HG03196 (cell line): ENCODE measurements at regions not wholly inside any gene's neighbourhood (a gene's known extent, or its start where the extent isn't known, plus 50 kb on each side); places are given as distances from the start of the nearest gene placed in this dataset.
"Not testable (repeated sequence)": the region's sequence is repeated elsewhere in the genome, so short reads cannot be mapped to it uniquely, and the experiment has no call there.

ENCODE experiments used
- ATAC-seq: cut with Tn5 transposase; IDR thresholded peaks from one replicate; pipeline ENCODE4 v1.9.1; 2021; ENCODE audit not compliant: unreplicated experiment

- ATAC-seq, result no peak
Measured at GRCh38 chr2:45120546-45120945, 111.3 kb upstream of the SIX2 start.

GRCh38 chr2:45119855-45120254 lies 110.6 kb upstream of the SIX2 start:
- ATAC-seq, result no peak

- ATAC-seq, result no peak
Measured at GRCh38 chr2:45119038-45119437, 109.8 kb upstream of the SIX2 start.

DNA sequence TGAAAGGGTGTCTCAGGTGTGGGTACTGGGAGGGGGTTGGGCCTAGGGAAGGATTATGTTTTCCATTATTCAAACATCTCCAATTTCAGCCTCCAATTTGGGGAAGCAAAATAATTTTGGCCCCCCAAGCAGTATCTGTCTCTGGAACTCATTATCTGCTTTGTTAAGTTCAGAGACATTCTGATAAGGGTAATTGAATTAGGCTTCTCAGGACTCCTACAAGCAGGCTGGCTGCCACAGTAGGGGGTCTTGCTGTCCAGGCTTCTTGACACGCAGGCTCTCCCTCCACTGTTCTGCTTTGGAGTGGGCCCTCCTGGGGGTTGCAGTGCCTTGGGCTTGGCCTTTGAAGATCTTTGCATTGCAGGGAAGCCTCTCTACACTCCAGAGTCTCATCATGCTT lies 108.1 kb upstream of the SIX2 start:
- no peak for ATAC-seq

GRCh38 chr2:45115181-45115580 lies 105.9 kb upstream of the SIX2 start:
- no peak for ATAC-seq

GRCh38 chr2:45114221-45114955 lies 105.1 kb upstream of the SIX2 start:
- ATAC-seq, result no peak

DNA sequence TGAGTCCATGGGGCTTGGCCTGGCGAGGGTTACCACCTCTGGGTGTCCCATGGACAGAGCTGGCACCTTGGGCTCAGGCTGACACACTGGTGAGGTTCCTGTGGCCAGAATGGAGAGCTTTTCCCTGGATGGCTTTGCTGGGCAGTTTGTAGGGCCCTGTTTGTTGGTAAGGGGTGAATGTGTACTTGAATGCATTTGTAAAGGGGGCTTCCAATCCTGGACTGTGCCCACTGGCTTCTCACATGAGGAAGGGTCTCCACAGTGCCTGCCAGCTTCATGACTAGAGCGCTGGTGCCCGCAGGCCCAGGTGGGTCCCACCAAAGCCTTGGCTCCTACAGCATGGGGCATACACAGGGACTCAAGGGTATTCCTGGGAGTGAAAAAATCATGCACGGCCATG lies 103.5 kb upstream of the SIX2 start:
- ATAC-seq, result no peak

- ATAC-seq, result no peak
Measured at GRCh38 chr2:45105050-45105582, 95.9 kb upstream of the SIX2 start.

DNA sequence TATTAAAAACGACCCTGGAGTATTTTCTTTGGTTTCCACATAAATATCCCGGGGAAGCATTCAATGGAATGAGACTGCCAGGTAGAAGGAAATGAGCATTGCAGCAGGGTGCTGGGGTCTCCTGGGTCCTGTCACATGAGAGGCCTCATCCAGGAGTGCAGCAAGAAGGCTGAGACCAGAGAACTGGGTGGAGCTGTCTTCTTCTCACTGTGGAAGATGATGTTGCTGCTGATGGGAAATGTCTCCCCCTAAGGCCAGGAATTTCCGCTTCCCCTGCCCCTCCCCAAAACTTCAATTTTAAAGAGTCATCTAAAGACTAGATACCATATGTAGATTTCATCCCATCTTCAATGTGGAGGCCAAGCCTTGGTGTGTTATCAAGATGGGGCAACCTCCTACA lies 95.2 kb upstream of the SIX2 start:
- no peak for ATAC-seq

- no peak for ATAC-seq
Measured at GRCh38 chr2:45103351-45104345, 94.4 kb upstream of the SIX2 start.

- no peak for ATAC-seq
Measured at GRCh38 chr2:45102579-45103117, 93.4 kb upstream of the SIX2 start.

DNA sequence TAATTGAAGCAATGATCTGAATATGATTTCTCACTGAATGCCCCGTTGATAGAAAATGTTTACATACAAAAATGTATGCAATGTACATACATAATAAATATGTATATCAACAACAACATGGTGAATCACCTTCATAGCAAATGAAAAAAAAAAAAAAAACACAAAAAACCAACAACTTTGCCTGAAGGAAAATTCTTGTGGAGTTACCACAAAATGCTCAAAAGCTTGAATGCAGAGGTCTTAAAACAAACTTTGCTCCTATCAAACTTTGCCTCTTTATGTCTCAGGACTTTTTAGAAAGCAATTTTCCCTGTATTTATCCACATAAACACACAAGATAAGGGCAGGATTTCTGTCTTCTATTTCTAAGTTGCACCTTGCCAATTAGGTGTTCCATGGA lies 92.9 kb upstream of the SIX2 start:
- ATAC-seq, result no peak

GRCh38 chr2:45096996-45097395 lies 87.7 kb upstream of the SIX2 start:
- ATAC-seq, result no peak

DNA sequence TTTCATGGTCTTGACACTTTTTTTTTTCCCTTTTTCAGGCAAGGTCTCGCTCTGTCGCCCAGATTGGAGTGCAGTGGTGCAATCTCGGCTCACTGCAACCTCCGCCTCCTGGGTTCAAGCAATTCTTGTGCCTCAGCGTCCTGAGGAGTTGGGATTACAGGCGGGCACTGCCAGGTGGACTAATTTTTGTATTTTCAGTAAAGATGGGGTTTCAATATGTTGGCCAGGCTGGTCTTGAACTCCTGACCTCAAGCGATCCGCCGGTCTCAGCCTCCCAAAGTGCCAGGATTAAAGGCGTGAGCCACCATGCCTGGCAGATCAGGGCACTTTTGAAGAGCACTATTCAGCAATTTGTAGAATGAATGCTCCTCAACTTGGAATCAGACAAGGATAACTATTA lies 86.8 kb upstream of the SIX2 start:
- ATAC-seq, result not testable (repeated sequence)

DNA sequence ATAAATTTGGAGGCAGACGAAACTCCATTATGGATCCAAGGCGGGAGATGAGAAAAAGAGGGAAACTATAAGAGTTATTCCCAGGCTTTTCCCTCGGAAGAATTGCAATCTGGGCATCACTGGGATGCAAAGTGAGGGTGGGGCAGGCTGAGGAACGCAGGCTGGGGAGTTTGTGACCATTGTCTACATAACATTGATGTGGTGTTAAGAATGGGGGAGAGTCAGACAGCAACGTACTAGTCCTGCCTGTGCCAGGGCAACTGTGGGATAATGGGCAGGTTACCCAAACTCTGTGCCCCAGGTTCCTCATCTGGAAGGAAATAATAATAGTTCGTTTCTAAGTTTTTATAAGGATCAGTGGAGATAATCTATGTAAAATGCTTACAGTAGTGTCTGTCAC lies 84.4 kb upstream of the SIX2 start:
- no peak for ATAC-seq

DNA sequence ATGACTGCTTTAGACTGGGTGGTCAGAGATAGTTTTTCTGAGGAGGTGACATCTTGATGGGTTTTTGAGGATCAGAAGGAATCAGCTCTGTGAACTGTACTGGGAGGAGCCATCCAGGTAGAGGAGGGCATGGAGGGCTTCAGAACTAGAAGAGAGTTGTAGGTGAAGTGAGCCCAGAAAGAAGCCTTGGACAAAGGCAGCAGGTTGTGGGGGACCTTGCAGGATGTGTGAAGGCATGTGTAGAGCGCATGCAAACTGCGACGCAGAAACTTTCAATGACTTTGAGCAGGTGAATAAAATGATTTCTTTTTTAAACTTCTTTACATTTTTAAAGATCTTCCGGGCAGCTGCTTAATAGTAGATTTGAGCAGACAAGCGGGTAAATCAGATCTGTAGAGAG lies 83.9 kb upstream of the SIX2 start:
- ATAC-seq, result no peak

DNA sequence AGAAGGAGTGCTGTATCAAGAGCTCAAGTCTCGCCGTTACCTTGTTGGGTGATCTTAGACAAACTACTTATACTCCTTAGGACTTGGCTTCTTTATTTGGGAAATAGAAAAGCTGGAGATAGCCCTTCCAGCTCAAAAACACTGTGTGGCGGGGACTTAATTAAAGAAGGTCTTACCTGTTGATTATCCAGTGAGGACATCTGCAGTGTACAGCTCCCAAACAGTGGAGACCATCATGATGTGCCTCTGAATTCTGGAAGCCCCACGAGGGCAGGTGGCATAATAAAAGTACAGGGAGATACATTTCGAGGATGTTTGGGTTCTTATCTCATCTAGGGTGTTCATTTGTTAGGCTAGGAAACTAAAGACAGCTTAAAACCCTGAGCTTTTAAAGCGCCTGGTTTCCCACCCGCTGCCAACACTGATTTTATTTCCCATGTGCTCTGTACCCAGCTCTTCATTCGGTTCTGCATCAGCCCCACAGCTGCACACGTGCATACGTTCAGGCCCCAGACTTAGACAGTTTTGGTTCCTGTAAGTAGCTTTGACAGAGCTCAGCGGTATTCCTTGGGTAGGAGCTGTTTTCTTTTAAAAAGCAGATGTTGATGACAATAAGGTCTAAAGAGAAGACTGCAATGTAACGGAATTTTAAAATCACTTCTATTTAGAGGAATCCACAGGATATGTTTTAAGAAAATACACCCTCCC lies 80.5 kb upstream of the SIX2 start:
- ATAC-seq, result no peak

GRCh38 chr2:45085487-45085886 lies 76.2 kb upstream of the SIX2 start:
- no peak for ATAC-seq

DNA sequence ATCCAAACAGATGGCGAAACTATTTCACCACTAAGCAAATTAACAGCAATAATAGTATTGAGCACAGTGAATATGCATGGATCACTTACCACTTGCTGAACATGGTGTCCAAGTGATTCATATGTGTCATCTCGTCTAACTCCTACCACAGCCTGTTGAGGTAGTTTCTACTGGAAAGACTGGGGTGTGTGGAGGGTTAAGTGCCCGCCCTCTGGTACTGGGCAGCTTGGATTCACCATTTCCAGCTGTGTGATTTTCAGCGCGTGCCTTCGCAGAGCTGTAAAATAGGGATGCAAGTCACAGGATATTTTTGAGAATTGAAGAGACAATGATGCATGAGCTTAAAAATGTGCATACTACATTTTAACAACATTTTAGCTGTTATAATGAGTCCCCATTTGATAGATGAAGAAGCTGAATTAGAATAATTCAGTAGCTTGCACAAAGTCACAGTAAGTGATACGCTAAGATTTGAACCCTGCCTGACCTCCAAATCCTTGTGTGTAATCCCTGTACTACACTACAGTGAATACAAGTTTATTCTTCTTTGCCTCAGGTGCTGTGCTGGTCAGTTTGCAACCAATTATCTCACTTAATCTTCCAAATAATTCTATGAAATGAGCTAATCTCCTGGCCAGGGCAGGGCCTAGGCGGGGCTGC lies 75.2 kb upstream of the SIX2 start:
- no peak for ATAC-seq

- ATAC-seq, result no peak
Measured at GRCh38 chr2:45083175-45083574, 73.9 kb upstream of the SIX2 start.
